HepG2 (cell line): ENCODE measurements at regions not wholly inside any gene's neighbourhood (a gene's known extent, or its start where the extent isn't known, plus 50 kb on each side); places are given as distances from the start of the nearest gene placed in this dataset.
A peak's percentile ranks its signal among the peaks of the same experiment; 100 is the strongest.
"Not testable (repeated sequence)": the region's sequence is repeated elsewhere in the genome, so short reads cannot be mapped to it uniquely, and the experiment has no call there.

Experiments used
- ATAC-seq: fragments of 200-7000 bp; cut with Tn5 transposase; 3 replicates; pipeline ENCODE4 v1.9.1; 2020; ENCODE audit warnings: mild to moderate bottlenecking, moderate library complexity
- BruUV-seq: library from RNA; stranded (reverse); fragments of 400-500 nt; replicated peaks from 2 replicates; lab custom pipeline; 2021; lab: Mats Ljungman, UMichigan
- CTCF ChIA-PET: fragments of 300-600 bp; formaldehyde crosslinking; extraction: SDS; loops from one replicate; lab custom pipeline; 2021; ENCODE audit warnings: low total read pairs, inconsistent platforms, low intra/inter-chr PET ratio; lab: Yijun Ruan, JAX
- POLR2A ChIA-PET: fragments of 350-600 bp; sonication (Branson Sonifier 250); formaldehyde crosslinking; loops from one replicate; lab custom pipeline; 2020; ENCODE audit warnings: antibody characterized with exemption, inconsistent platforms; lab: Yijun Ruan, JAX
- DNase-seq: peaks from one replicate; pipeline ENCODE4 v3.0.0-alpha.2; 2015; ENCODE audit warnings: low spot score
- FAIRE-seq: peaks from 3 replicates; lab custom pipeline; 2011; peaks lifted over from hg19 to GRCh38; lab: Jason Lieb, UNC
- H2AFZ ChIP-seq: one replicate; pipeline ENCODE4 v1.6.1; 2011; ENCODE audit warnings: low read length, inconsistent platforms
- H3K27ac ChIP-seq: fragments of 300-600 bp; 3 replicates; pipeline ENCODE4 v1.8.0; 2011; ENCODE audit warnings: mixed run types, mild to moderate bottlenecking, mixed read lengths, low read length, inconsistent platforms; ENCODE audit not compliant: insufficient read depth; ENCODE audit errors: extremely low read length
- H3K27me3 ChIP-seq, 2 experiments: fragments of 200-600 bp in 1 of 2; 2 replicates in 1 of 2; 3 replicates in 1 of 2; pipeline versions ENCODE4 v1.6.0 to v1.8.0; 2011; ENCODE audit warnings: low read length in 2 of 2, mild to moderate bottlenecking in 2 of 2, moderate library complexity in 2 of 2, inconsistent platforms in 1 of 2; ENCODE audit not compliant: insufficient read depth in 2 of 2, control insufficient read depth in 1 of 2
- H3K36me3 ChIP-seq, 2 experiments: fragments of 200-600 bp in 1 of 2; replicated peaks in 1 of 2; 2 replicates in 1 of 2; 3 replicates in 1 of 2; pipeline versions ENCODE4 v1.5.1 to v1.8.0; 2011; ENCODE audit warnings: low read length in 2 of 2, inconsistent platforms in 1 of 2; ENCODE audit not compliant: insufficient read depth in 2 of 2, control insufficient read depth in 1 of 2
- H3K4me1 ChIP-seq: 2 replicates; pipeline ENCODE4 v1.5.1; 2012; ENCODE audit warnings: low read length, inconsistent platforms; ENCODE audit not compliant: insufficient read depth
- H3K4me2 ChIP-seq: 2 replicates; pipeline ENCODE4 v1.6.0; 2011; ENCODE audit warnings: low read depth, low read length, inconsistent platforms
- H3K4me3 ChIP-seq, 3 experiments: fragments of 200-600 bp in 1 of 3; sonication (generic), shearing (Covaris generic) in 1 of 3; replicated peaks in 1 of 3; 2 replicates each; pipeline ENCODE4 v1.5.1; 2011 to 2016; ENCODE audit warnings: low read length in 3 of 3, inconsistent platforms in 2 of 3, low read depth in 2 of 3, mild to moderate bottlenecking in 2 of 3, control low read depth in 1 of 3, mixed read lengths in 1 of 3; ENCODE audit not compliant: insufficient read depth in 1 of 3
- H3K79me2 ChIP-seq: one replicate; pipeline ENCODE4 v1.6.1; 2011; ENCODE audit warnings: low read length, inconsistent platforms; ENCODE audit not compliant: insufficient read depth
- H3K9ac ChIP-seq: 2 replicates; pipeline ENCODE4 v1.6.0; 2011; ENCODE audit warnings: mild to moderate bottlenecking, low read depth, low read length, inconsistent platforms; ENCODE audit not compliant: insufficient read depth
- H3K9me3 ChIP-seq: 2 replicates; pipeline ENCODE4 v1.5.1; 2012; ENCODE audit warnings: mild to moderate bottlenecking, low read length
- H4K20me1 ChIP-seq: 2 replicates; pipeline ENCODE4 v1.6.0; 2011; ENCODE audit warnings: inconsistent platforms, mild to moderate bottlenecking, low read length, moderate library complexity; ENCODE audit not compliant: insufficient read depth
- FOXA1 ChIP-seq, 2 experiments: fragments of 450-650 bp in 1 of 2; sonication (generic) in 1 of 2; formaldehyde crosslinking in 1 of 2; IDR thresholded peaks; 2 replicates each; pipeline versions ENCODE4 v1.4.0 to v1.6.1; 2016 to 2020; ENCODE audit warnings: missing genetic modification reagents in 1 of 2
- FOXA3 ChIP-seq: IDR thresholded peaks from 2 replicates; pipeline ENCODE4 v1.6.1; 2016; ENCODE audit warnings: missing genetic modification reagents, missing compliant biosample characterization
- HHEX ChIP-seq: IDR thresholded peaks from 2 replicates; pipeline ENCODE4 v1.6.1; 2016; ENCODE audit warnings: control low read depth
- HMG20B ChIP-seq: conservative IDR thresholded peaks from 2 replicates; pipeline ENCODE4 v1.6.1; 2016; ENCODE audit warnings: missing genetic modification reagents, missing compliant biosample characterization
- ISL2 ChIP-seq: sonication (generic); formaldehyde crosslinking; IDR thresholded peaks from 2 replicates; pipeline ENCODE4 v1.5.0; 2020; ENCODE audit warnings: missing genetic modification reagents
- SAP130 ChIP-seq: IDR thresholded peaks from 2 replicates; pipeline ENCODE4 v1.6.1; 2016; ENCODE audit warnings: low read depth
- ZNF136 ChIP-seq: sonication (generic); formaldehyde crosslinking; IDR thresholded peaks from 2 replicates; pipeline ENCODE4 v1.8.1; 2022; ENCODE audit warnings: low read depth, mild to moderate bottlenecking, moderate library complexity, missing genetic modification reagents
- ZNF609 ChIP-seq: sonication (generic); formaldehyde crosslinking; IDR thresholded peaks from 2 replicates; pipeline ENCODE4 v1.4.0; 2020; ENCODE audit warnings: mild to moderate bottlenecking, missing genetic modification reagents, borderline replicate concordance
- ZNF749 ChIP-seq: sonication (generic); formaldehyde crosslinking; IDR thresholded peaks from 2 replicates; pipeline ENCODE4 v1.8.0; 2022; ENCODE audit warnings: mild to moderate bottlenecking, missing genetic modification reagents, moderate library complexity, borderline replicate concordance
- WGBS: methylation state at CpG from one replicate; pipeline ENCODE4 v1.1.6; 2017; ENCODE audit warnings: low lambda C conversion rate; 5-methylcytosine and 5-hydroxymethylcytosine counted together
- in situ Hi-C: cut with HindIII; loops from 2 replicates; pipeline ENCODE4 v1.10.0; 2017; ENCODE audit warnings: low pct_unique_long_range_greater_than_20kb; ENCODE audit not compliant: extremely low pct_ligation_motif_present
- intact Hi-C: fragments of 100-400 bp; cut with micrococcal nuclease; formaldehyde crosslinking; loops from one replicate; pipeline ENCODE4 v1.10.0; 2022; ENCODE audit not compliant: unreplicated experiment
- TF ChIP-seq, protein P1 (sequence below): sonication (generic); formaldehyde crosslinking; IDR thresholded peaks from 2 replicates; pipeline ENCODE4 v1.4.0; 2020; ENCODE audit warnings: missing genetic modification reagents

GRCh38 chr18:42374961-42375360, 419.9 kb downstream of the PIK3C3 start (continued):
- TF ChIP-seq ZNF136 (CRISPR knock-in tag) (no peak), ZNF749 (CRISPR knock-in tag) (no peak), HHEX (no peak)
- TF ChIP-seq, protein P1, sequence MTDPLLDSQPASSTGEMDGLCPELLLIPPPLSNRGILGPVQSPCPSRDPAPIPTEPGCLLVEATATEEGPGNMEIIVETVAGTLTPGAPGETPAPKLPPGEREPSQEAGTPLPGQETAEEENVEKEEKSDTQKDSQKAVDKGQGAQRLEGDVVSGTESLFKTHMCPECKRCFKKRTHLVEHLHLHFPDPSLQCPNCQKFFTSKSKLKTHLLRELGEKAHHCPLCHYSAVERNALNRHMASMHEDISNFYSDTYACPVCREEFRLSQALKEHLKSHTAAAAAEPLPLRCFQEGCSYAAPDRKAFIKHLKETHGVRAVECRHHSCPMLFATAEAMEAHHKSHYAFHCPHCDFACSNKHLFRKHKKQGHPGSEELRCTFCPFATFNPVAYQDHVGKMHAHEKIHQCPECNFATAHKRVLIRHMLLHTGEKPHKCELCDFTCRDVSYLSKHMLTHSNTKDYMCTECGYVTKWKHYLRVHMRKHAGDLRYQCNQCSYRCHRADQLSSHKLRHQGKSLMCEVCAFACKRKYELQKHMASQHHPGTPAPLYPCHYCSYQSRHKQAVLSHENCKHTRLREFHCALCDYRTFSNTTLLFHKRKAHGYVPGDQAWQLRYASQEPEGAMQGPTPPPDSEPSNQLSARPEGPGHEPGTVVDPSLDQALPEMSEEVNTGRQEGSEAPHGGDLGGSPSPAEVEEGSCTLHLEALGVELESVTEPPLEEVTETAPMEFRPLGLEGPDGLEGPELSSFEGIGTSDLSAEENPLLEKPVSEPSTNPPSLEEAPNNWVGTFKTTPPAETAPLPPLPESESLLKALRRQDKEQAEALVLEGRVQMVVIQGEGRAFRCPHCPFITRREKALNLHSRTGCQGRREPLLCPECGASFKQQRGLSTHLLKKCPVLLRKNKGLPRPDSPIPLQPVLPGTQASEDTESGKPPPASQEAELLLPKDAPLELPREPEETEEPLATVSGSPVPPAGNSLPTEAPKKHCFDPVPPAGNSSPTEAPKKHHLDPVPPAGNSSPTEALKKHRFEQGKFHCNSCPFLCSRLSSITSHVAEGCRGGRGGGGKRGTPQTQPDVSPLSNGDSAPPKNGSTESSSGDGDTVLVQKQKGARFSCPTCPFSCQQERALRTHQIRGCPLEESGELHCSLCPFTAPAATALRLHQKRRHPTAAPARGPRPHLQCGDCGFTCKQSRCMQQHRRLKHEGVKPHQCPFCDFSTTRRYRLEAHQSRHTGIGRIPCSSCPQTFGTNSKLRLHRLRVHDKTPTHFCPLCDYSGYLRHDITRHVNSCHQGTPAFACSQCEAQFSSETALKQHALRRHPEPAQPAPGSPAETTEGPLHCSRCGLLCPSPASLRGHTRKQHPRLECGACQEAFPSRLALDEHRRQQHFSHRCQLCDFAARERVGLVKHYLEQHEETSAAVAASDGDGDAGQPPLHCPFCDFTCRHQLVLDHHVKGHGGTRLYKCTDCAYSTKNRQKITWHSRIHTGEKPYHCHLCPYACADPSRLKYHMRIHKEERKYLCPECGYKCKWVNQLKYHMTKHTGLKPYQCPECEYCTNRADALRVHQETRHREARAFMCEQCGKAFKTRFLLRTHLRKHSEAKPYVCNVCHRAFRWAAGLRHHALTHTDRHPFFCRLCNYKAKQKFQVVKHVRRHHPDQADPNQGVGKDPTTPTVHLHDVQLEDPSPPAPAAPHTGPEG (CRISPR knock-in tag): no peak
- TF ChIP-seq, all 625 proteins: peak for 0

DNA sequence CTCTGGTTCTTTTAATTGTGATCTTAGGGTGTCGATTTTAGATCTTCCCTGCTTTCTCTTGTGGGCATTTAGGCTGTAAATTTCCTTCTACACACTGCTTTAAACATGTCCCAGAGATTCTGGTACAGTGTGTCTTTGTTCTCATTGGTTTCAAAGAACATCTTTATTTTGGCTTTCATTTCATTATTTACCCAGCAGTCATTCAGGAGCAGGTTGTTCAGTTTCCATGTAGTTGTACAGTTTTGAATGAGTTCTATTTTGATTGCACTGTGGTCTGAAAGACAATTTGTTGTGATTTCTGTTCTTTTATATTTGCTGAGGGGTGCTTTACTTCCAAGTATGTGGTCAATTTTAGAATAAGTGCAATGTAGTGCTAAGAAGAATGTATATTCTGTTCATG, 423.8 kb downstream of the PIK3C3 start:
- BruUV-seq; H3K9me3 ChIP-seq; in situ Hi-C loops; H3K79me2 ChIP-seq; H3K4me3 ChIP-seq; FAIRE-seq; H4K20me1 ChIP-seq; H3K36me3 ChIP-seq; H3K27me3 ChIP-seq; H3K27ac ChIP-seq; POLR2A ChIA-PET; H3K4me2 ChIP-seq; H3K9ac ChIP-seq; H3K4me1 ChIP-seq; ATAC-seq; CTCF ChIA-PET; H2AFZ ChIP-seq; TF ChIP-seq FOXA1 (IDR thresholded peaks at IDR 0.05): not testable (repeated sequence)
- WGBS: 3% methylated on average over 1 of the region's 1 CpG
- intact Hi-C loops: loop anchor here (5.0 kb wide), 1 partner anchor 68 kb away; no protein-coding TSS in a partner anchor
- DNase-seq: peak; percentile 8
- TF ChIP-seq SAP130: 0 out of 2 replicates have a peak, but pooled peaks have one; percentile 14
- peak; percentile 75 for TF ChIP-seq ZNF609 (CRISPR knock-in tag)
- 0 out of 2 replicates have a peak, but pooled peaks have one; percentile 33 for TF ChIP-seq FOXA1 (CRISPR knock-in tag; IDR thresholded peaks at IDR 0.05)
- peak; percentile 35; the same call in 1 of the 2 replicates for TF ChIP-seq FOXA3 (CRISPR knock-in tag)
- TF ChIP-seq ISL2: 0 out of 2 replicates have a peak, but pooled peaks have one; percentile 16
- peak; percentile 71; the same call in 1 of the 2 replicates for TF ChIP-seq HMG20B (CRISPR knock-in tag)
